Stimulated activated CD8-positive, alpha-beta memory T cell treated with anti-CD3 and anti-CD28 coated beads, Interleukin-7, amount 100 ng/mL, for 48 hours (primary cell): ENCODE measurements at regions not wholly inside any gene's neighbourhood (a gene's known extent, or its start where the extent isn't known, plus 50 kb on each side); places are given as distances from the start of the nearest gene placed in this dataset.

Experiments used
- DNase-seq, 2 donors: peaks; one replicate each; pipeline ENCODE4 v3.0.0-alpha.2; 2020; ENCODE audit warnings: low read depth in 1 of 2; ENCODE audit errors: extremely low read depth in 1 of 2

DNA sequence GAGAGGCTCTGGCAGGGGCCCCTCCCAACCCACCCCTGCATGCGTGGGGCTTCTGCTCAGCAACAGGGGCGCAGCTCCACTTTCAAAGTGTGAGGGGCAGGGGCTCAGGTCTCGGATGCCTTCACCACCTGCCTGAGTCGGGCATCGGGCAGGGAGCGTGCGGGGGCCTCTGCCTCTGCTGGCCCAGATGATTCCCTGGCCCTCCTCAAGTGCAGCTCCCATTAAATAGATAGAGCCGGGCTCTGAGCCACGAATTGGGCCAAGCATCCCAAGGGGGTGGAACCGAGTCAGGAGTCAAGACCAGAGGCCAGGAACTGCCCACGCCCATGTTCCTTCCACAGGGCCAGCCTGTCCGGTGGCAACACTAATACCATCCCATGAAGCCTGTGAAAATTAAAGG, 108.9 kb upstream of the FAM20C start:
- no peak for DNase-seq

DNA sequence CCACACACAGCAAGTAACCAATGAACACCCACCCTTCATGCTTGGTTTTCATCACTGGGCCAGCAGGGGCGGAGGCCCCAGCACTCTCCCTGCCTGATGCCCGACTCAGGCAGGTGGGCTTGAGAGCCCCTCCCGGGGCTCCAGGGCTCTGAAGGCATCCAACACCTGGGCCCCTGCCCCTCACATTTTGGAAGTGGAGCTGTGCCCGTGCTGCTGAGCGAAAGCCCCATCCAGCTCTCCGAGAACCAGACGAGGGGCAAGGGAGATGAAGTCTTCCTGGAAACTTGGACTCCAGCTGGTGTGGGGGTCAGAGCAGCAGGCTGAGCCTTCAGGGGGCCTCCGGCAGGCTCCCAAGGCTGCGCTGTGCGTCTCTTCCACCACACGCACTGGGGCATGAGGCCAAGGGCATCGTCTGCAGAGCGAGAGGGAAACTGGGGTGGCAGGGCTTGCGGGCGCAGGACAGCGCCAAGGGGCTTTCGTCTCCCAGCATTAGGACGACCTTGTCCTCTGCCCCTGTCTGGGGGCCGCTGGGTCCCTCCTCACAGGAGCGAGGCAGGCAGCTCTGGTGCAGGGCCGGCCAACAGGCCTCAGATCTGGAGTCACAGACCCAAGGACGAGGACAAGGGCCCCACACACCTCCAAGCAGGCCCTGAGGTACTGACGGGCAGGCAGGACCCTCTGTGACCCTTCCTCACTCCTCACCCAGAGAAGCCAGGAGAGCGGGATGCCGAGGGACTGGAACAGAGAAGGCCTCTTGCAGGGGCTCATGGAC, 108.3 kb upstream of the FAM20C start:
- DNase-seq = no peak

DNA sequence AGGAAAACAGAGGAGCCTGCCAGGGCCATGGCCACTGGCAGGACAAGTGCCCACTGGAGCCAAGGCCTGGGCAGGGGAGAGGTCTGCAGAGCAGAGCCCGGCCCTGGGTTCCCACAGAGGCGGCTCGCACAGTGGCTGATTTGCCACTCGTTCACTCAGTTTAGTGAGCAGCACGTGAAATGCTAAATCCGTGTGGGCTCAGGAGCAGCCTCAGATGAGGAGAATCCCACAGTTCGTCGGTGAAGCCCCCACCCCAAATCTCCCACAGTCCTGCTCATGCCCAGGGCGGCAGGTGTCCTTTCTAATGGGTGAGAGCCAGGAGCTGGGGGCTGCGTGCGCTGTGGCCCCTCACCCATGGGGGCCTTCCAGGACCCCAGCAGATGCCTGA, 107.7 kb upstream of the FAM20C start:
- DNase-seq = no peak

DNA sequence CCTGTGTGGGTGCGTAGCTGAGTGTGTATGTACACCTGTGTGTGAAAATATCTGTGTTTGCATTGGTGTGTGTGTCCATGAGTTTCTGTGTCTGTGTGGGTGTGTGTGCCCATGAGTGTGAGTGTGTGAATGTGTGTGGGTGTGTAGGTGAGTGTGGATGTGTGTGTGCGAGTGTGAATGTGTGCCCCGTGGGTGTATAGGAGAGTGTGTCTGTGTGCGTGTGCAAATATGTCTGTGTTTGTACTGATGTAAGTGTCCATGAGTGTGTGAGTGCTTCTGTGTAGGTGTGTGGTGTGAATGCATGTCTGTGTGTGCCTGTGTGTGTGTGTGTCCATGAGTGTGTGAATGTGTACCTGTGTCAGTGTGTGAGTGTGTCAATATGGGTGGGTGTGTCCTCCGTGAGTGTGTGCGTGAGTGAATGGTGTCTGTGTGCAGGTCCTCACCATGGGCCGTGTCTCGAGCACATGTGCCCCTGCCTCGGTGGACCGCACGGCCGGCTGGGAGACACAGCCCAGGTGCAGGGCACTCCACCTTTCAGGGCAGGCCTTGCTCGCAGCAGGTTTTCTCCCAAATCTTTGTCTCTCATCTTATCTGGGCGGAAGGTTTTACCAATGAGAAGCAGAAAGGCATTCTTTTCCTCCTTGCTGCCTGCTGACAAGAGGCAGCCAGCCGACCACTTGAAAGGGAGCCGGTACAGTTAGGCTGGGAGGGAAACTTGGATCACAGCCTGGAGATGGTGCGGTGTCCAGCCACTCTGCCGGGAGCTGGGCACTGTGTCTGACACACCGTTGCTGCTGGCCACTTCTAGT, 107.1 kb upstream of the FAM20C start:
- DNase-seq = no peak

DNA sequence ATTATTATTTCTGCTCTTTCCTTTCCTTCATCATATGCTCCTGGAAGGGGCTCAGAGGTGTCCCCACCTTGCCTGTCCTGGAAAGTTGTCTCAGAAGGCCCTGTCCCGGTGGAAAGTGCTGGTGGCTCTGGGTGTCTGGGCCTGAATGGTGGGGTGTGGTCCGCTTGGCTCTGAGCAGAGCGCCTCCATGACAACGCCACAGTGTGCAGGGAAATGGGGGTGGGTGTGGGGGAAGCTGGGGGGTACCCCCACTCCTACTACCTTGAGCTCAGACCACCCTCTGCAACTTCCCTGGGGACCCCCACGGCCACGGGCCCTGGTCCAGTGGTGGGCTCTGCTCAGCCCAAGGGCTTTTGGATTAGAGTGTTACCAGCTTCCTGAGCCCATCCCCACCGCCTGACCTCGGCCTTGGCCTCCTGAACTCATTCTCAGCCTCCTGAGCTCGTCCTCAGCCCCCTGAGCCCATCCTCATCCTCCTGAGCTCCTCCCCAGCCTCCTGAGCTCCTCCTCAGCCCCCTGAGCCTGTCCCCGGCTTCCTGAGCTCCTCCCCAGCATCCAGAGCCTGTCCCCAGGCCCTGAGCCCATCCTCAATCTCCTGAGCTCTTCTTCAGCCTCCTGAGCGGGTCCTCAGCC, 106.4 kb upstream of the FAM20C start:
- DNase-seq = no peak

DNA sequence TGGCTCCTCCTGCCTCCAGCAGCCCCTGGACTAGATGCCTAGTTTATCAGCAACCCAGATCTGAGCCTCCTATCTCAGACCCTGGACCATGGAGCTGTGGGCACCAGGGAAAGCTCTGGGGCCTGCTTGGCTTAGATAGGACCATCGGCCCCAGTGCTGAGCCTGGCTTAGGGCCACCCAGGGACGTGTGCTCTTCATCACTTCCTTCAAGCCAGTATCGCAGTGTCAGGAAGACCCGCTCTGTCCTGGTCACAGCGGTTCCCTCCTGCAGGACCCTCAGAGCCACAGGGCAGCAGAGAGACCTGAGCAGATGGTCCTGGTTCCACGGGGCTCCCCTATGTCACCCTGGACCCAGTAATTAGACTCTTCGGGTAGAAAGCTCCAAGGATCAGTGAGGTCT, 105.7 kb upstream of the FAM20C start:
- no peak for DNase-seq

DNA sequence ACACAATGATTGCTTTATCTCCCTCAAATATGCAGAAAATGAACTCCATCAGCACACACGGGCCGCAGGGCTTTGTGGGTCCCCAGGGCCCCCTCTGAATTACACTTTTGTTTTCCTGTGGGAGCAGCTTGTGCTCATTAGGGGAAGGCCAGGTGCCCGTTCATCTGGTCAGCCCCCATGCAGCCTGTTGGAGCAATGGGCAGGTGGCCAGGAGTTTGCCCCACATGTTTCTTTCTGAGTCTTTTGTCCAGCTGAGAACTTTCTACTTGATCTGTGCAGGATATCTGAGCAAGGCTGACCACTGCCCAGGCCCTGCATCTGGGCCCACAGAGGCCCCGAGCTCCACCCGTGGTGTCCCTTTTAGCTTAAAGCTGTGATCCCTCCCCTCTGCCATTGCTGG, 105.3 kb upstream of the FAM20C start:
- no peak for DNase-seq

DNA sequence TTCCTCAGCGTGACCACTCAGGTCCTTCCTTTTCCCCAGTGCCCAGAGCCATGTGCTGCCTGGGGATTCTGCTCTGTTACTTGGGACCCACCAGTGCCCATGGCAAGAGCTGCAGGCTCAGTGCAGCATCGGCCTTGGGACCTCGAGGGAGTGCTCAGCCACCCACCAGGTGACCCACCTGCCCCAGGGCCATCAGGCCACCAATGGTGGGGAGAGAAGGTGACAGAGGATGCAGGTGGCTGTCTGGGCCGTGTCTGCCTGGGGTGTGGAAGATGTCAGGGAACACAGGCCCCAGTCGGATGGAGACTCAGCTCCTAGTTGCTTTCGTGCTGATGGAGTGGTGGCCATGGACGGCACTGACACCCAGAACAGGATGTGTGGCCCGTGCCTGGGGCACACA, 104.7 kb upstream of the FAM20C start:
- no peak for DNase-seq

DNA sequence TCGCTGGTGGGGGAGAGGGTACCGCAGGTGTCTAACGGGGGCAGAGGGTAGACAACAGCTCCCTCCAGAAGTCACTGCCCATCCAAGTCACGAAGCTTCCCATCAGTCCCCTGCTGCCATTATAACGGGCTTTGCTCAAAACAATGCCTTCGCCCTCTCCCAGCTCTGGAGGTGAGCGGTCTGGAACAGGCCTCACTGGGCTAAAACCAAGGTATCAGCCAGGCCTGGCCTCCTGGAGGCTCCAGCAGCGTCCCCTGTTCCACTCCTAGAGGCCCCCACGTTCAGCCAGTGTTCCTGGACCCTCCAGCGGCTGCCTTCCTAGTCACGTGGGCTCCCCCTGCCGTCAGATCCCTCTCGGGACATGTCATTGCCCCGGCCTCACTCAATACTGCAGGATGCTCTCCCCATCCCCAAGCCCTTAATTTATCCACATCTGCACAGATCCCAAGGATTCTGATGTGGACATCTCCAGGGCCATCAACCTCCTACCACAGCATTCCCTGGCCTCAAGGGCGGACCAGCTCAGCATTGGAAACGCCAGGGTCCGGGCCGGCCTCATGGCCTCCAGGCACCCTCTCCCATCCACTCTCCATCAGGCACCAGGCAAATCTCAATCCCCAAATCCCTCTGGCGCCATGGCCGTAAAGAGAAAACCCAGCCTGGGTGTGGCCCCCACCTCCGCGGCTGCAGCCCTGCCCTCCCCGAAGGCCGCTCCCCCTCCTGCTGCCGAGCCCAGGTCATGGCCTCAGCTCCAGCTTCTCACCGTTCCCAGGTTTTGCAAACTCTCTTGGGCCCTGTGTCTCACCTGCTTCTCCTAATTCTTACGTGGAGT, 104.1 kb upstream of the FAM20C start:
- no peak for DNase-seq

DNA sequence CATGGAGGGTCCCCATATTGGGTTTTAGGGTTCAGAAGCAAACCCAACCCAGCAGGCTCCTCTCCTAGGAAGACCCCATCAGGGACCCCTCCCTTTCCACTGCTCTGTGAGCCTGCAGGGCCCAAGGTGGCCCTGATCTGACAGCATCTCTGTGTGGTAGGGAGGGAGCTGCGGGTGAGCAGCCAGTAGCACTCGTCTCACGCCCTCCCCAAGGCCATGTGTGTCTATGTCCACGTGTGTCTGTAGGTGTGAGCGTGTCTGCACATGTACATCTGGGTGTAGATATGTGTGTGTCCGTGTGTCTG, 103.5 kb upstream of the FAM20C start:
- DNase-seq = no peak

DNA sequence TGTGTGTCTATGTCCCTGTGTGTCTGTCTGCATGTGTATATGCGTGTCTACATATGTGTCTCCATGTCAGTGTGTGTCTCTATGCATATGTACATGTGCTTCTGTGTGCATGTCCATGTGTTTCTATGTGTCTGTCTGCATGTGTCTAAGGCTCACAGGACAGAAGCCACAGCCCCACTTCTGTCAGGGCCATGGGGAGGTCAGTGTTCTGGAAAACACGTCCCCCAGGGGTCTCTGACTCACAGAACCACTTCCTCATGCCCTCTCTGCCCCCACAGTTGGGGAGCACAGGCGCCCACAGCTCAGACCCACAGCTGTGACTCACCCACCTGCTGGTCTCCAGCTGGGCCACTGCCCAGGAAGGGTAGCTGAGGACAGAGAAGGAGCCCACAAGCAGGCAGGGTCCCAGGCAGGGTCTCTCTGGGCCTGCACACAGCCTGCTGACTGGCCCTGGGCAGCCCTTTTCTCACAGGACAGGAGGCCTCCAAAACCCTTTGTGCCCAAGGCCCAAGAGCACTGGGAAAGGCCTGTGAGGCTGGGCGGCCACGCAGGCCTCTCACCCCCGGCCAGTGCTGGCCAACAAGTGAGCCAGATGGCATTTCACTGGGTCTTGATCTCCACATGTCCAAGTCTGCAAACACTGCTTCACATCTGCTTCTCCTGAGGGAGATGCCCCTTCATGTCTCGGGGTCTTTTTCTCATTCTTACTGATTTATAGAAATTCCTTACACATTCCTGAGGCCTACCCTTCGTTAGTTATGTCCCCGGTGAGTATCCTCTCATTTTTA, 102.9 kb upstream of the FAM20C start:
- peak in 1 of 2 donors; percentile 50 for DNase-seq

DNA sequence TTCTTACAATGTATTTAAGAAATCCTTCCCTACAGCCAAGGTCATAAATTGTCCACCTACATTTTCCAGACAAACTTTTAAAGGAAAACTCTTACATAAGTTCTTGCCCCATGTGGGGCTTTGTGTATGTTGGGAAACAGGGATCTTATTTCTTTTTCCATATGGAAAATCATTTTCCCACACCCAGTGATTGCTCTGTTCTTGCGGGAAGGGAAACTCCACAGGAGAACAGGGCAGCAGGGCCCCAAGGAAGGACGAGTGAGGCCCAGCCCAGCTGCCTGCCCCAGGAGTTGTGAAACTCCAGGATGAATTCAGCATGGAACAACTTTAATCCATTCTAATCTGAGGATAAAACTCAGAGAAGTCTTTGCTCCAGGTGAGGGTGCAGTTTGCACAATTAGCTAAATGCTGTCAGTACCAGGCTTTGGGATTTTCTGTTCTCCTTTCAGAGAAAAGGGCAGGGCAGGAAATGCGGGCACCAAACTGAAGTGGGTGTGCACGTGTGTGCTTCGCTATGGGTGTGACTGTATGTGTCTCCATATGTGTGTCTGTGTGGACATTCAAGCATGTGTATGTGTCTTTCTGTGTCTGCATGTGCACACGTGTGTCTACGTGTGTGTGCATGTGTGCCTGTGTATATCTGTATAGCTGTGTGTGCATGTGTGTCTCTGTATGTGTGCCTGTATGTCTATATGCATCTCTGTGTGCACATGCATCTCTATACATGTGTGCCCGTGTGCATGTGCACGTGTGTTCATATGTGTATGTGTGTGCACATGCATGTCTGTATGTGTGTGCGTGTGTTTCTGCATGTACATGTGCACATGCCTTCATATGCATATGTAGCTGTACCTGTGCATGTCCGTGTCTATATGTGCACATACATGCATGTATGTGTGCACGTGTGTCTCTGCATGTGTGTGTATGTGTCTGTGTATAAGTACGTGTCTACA, 102.0 kb upstream of the FAM20C start:
- no peak for DNase-seq

DNA sequence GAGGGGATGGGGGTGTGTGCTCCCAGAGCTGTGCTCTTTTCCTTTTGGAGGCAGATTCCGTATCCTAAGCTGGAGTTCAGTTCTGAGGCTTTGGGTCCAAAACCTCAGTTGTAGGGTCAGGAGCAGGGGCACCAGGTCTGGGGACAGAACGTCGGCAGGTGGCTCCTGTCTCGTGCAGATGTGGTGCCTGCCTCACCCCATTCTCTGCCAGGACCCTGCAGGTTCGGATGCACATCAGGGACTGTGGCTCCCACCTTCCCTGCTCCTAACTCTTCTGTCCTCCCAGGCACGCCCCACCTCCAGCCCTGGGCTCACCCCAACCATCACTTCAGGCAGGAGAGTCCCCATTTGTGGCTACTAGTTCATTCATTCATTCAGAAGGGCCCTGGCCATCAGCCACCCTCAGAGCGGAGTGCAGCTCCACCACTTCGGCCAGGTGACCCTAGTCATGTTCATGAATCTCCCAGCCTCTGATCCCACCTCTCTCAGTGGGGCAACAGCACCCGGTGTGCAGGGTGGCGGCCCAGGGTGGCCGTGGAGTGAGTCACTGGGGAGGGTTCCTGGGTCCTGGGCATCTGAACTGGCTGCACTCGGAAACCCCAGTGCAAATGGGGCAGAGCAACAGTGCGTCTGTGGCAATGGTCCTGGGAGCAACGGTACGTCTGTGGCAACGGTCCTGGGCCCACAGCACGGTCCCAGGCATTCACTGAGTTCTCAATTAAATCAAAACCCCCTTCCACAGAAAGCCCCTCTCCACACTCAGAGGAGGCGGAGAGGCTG, 100.8 kb upstream of the FAM20C start:
- no peak for DNase-seq

DNA sequence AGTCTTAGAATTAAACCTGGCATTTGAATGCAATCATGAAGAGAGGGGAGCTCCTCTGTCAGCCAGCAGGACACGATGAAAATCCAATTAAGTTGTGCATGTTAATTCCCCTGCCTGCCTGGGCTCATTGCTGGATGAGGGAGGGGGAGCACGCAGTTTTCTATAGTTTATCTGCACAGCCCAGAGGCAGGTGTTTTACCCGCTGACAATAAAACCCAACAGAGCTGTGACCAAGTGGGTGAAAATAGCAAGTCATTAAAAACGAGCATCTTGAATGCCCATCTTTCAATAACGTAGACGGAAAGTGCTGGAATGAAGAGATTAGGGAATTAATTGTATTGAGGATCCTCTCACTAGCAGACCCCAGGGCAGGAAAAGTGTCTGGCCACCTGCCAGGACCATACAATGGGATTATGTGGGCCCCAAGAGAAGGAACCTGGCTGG, 100.1 kb upstream of the FAM20C start:
- no peak for DNase-seq

DNA sequence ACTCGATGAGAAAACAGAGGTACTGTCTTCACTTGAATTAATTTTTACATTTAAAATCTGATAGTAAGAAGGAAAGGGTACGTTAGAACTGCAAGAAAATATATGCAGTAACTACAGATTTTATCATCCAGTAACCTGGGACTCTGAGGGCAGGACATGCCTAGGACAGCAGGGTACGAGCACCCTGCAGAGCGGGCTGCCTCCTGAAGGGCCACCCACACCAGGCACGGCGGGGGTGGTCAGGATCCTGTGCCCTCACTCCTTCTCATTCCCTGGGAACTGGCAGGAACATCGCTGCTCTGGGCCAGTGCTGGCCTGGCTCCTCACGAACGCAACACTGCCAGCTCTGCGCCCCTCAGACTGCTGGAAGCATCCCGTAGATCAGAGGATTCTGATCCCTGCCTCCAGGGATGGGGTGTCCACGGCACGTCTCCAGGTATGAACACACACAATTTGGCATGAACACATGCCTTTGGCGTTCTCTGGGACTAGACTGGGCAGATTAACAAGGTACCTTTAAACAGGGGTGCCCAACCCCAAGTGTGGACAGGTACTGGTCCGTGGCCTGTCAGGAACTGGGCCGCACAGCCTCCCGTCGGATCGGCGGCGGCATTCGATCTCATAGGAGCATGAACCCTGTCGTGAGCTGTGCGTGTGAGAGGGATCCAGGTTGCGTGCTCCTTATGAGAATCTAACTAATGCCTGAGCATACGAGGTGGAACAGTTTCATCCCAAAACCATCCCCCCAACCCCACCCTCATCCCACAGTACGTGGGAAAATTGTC, 99.3 kb upstream of the FAM20C start:
- no peak for DNase-seq

DNA sequence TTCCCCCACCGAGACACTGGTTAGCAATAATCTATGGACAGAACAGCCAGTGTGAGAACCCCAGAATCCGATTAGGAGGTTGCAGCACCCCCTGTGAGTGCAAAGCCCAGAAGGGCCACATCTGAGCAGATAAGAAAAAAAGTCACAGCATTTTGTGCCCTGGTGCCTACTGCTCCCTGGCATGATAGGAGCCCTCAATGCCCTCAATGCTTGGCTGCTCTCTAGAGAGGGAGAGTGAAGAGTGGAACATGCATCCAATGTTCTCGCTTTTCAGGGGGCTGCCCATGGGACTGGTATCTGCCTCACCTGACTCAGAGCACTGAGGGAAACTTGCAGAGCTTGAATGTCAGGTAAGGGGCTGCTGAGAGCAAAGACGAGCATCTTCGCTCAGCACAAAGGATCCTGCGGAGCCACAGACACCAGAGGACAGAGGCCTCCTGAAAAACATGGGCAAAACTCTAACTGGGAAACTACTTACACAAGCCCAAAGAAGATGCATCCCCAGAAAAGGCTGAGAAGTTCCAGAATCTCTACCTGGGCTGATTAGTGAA, 98.0 kb upstream of the FAM20C start:
- no peak for DNase-seq

DNA sequence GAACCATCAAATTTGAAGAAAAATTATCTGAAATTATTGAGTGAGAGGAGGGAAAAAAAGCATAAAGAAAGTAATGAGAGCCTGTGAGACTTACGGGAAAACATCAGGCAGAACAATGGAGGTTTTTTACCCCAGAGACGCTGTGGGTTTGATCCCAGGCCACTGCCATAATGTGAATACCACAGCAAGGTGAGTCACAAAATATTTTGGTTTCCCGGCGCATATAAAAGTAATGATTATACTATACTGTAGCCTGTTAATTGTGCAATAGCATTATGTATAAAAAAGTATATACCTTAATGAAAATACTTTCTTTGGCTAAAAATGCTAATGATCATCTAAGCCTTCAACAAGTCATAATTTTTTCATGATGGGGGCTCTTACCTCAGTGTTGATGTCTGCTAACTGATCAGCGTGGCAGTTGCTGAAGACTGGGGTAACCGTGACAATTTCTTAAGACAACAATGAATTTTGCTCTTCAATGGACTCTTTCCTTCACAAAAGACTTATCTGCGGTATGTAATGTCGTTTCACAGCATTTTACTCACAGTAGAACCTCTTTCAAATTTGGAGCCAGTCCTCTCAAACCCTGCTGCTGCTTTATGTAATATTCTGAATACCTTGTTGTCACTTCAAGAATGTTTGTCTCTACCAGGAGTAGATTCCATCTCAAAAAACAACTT, 97.0 kb upstream of the FAM20C start:
- no peak for DNase-seq
